SK-N-SH treated with all-trans-retinoic acid at 6 μM for 48 hours (cell line): ENCODE measurements at regions not wholly inside any gene's neighbourhood (a gene's known extent, or its start where the extent isn't known, plus 50 kb on each side); places are given as distances from the start of the nearest gene placed in this dataset.

Experiments
- ATAC-seq: fragments of 200-7000 bp; cut with Tn5 transposase; 3 replicates; pipeline ENCODE4 v1.9.1; 2020; ENCODE audit warnings: mild to moderate bottlenecking, moderate library complexity
- ARNTL ChIP-seq: fragments of 450-650 bp; formaldehyde crosslinking; IDR thresholded peaks from 2 replicates; pipeline ENCODE4 v1.5.0; 2020; ENCODE audit warnings: low read depth, mild to moderate bottlenecking, moderate library complexity, borderline replicate concordance
- BACH2 ChIP-seq: fragments of 250-450 bp; sonication (Bioruptor Pico); IDR thresholded peaks from 2 replicates; pipeline ENCODE4 v1.9.0; 2021; ENCODE audit warnings: mild to moderate bottlenecking, borderline replicate concordance
- CSDC2 ChIP-seq: fragments of 250-450 bp; sonication (Bioruptor Pico); IDR thresholded peaks from 2 replicates; pipeline ENCODE4 v1.5.0; 2020; ENCODE audit warnings: mild to moderate bottlenecking, moderate library complexity
- ESRRG ChIP-seq: fragments of 250-450 bp; sonication (Bioruptor Pico); IDR thresholded peaks from 2 replicates; pipeline ENCODE4 v1.6.1; 2021; ENCODE audit warnings: mild to moderate bottlenecking
- GLIS3 ChIP-seq: fragments of 250-450 bp; sonication (Bioruptor Pico); IDR thresholded peaks from 2 replicates; pipeline ENCODE4 v1.5.0; 2020; ENCODE audit warnings: mild to moderate bottlenecking, moderate library complexity
- ISL1 ChIP-seq: fragments of 250-450 bp; sonication (Bioruptor Pico); IDR thresholded peaks from 2 replicates; pipeline ENCODE4 v2.1.2; 2022; ENCODE audit warnings: mild to moderate bottlenecking, moderate library complexity
- OSR1 ChIP-seq: fragments of 250-450 bp; sonication (Bioruptor Pico); IDR thresholded peaks from 2 replicates; pipeline ENCODE4 v1.8.0; 2022; ENCODE audit warnings: moderate library complexity, mild to moderate bottlenecking, inconsistent platforms
- RARB ChIP-seq: fragments of 250-450 bp; sonication (Bioruptor Pico); IDR thresholded peaks from 2 replicates; pipeline ENCODE4 v1.8.0; 2021; ENCODE audit warnings: mild to moderate bottlenecking, moderate library complexity
- TCF4 ChIP-seq: fragments of 250-450 bp; sonication (Bioruptor Pico); IDR thresholded peaks from 2 replicates; pipeline ENCODE4 v1.8.0; 2021; ENCODE audit warnings: mild to moderate bottlenecking, moderate library complexity, borderline replicate concordance
- TOX ChIP-seq: fragments of 250-450 bp; sonication (Bioruptor Pico); IDR thresholded peaks from 2 replicates; pipeline ENCODE4 v1.8.0; 2021; ENCODE audit warnings: mild to moderate bottlenecking, moderate library complexity, borderline replicate concordance
- TSHZ2 ChIP-seq: fragments of 250-450 bp; sonication (Bioruptor Pico); IDR thresholded peaks from 2 replicates; pipeline ENCODE4 v1.5.0; 2020; ENCODE audit warnings: mild to moderate bottlenecking, moderate library complexity
- ZC3H10 ChIP-seq: fragments of 250-450 bp; sonication (Bioruptor Pico); IDR thresholded peaks from 2 replicates; pipeline ENCODE4 v1.5.1; 2021; ENCODE audit warnings: mild to moderate bottlenecking, moderate library complexity
- ZFP3 ChIP-seq: fragments of 250-450 bp; sonication (Bioruptor Pico); IDR thresholded peaks from 2 replicates; pipeline ENCODE4 v1.5.0; 2020; ENCODE audit warnings: mild to moderate bottlenecking, moderate library complexity
- ZFP30 ChIP-seq: fragments of 450-650 bp; formaldehyde crosslinking; IDR thresholded peaks from 2 replicates; pipeline ENCODE4 v1.5.0; 2022; ENCODE audit warnings: mild to moderate bottlenecking, moderate library complexity
- ZNF565 ChIP-seq: fragments of 450-650 bp; formaldehyde crosslinking; conservative IDR thresholded peaks from 2 replicates; pipeline ENCODE4 v1.5.0; 2020; ENCODE audit warnings: low read depth, mild to moderate bottlenecking, moderate library complexity
- ZNF70 ChIP-seq: fragments of 450-650 bp; formaldehyde crosslinking; IDR thresholded peaks from 2 replicates; pipeline ENCODE4 v1.5.0; 2020; ENCODE audit warnings: mild to moderate bottlenecking, moderate library complexity
- ZNF8 ChIP-seq: fragments of 450-650 bp; formaldehyde crosslinking; IDR thresholded peaks from 2 replicates; pipeline ENCODE4 v1.5.0; 2020; ENCODE audit warnings: mild to moderate bottlenecking, moderate library complexity
- TF ChIP-seq, protein P1 (sequence below): fragments of 250-450 bp; sonication (Bioruptor Pico); IDR thresholded peaks from 2 replicates; pipeline ENCODE4 v1.5.1; 2021; ENCODE audit warnings: mild to moderate bottlenecking, moderate library complexity
- TF ChIP-seq, protein P2 (sequence below): fragments of 250-450 bp; sonication (Bioruptor Pico); IDR thresholded peaks from 2 replicates; pipeline ENCODE4 v1.8.0; 2020; ENCODE audit warnings: mild to moderate bottlenecking, moderate library complexity, borderline replicate concordance
- TF ChIP-seq, protein P3 (sequence below): fragments of 250-450 bp; sonication (Bioruptor Pico); IDR thresholded peaks from 2 replicates; pipeline ENCODE4 v1.8.0; 2021; ENCODE audit warnings: low read depth, mild to moderate bottlenecking, moderate library complexity, borderline replicate concordance

DNA sequence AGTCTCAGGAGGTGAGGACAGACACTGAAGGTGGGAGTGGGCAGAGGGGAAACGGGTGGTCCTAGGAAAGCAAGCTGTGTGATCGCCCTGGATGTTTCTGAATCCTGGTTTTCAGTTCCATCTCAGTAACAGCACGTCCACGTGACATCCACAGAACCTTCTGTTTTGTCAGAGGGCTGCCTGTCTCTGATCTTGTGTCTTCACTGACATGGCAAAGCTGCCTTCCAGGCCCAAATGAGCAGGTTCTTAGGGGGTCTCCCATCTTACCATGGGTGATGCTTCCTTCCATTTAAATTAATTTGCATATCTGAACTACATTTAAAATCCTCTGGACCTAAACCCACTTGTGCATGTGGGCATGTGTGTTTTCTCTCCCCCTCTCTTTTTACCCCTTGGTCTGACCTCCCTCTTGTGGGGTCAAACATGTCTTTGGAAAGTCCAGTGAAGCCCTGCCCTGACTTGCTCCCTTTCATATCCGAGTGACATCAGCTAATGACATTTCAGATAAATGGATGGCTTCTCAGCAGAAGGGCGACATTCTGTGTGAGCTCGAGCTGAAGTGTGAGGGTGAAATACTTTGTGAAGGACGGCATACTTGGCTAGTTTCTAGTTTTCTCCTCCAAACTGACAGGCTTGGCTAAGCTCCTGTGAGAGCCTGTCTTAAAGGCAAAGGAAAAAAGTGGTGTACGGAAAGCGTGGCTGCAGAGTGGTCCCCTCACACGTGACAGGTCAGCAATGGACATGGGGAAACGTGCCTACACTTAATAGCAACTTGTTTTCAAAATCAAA is 204.8 kb upstream of the S1PR3 start (continued):
- TF ChIP-seq, protein P1, sequence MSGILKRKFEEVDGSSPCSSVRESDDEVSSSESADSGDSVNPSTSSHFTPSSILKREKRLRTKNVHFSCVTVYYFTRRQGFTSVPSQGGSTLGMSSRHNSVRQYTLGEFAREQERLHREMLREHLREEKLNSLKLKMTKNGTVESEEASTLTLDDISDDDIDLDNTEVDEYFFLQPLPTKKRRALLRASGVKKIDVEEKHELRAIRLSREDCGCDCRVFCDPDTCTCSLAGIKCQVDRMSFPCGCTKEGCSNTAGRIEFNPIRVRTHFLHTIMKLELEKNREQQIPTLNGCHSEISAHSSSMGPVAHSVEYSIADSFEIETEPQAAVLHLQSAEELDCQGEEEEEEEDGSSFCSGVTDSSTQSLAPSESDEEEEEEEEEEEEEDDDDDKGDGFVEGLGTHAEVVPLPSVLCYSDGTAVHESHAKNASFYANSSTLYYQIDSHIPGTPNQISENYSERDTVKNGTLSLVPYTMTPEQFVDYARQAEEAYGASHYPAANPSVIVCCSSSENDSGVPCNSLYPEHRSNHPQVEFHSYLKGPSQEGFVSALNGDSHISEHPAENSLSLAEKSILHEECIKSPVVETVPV (CRISPR knock-in tag), result no peak
- no peak for TF ChIP-seq BACH2 (CRISPR knock-in tag)
- TF ChIP-seq ZNF565 (CRISPR knock-in tag), result no peak
- TF ChIP-seq ESRRG (CRISPR knock-in tag), result no peak
- TF ChIP-seq ARNTL (CRISPR knock-in tag), result no peak
- no peak for TF ChIP-seq ZC3H10
- TF ChIP-seq ISL1 (CRISPR knock-in tag), result no peak
- TF ChIP-seq ZFP30 (CRISPR knock-in tag), result no peak
- TF ChIP-seq TCF4 (CRISPR knock-in tag), result no peak
- no peak for TF ChIP-seq ZFP3
- no peak for TF ChIP-seq TOX (CRISPR knock-in tag)

DNA sequence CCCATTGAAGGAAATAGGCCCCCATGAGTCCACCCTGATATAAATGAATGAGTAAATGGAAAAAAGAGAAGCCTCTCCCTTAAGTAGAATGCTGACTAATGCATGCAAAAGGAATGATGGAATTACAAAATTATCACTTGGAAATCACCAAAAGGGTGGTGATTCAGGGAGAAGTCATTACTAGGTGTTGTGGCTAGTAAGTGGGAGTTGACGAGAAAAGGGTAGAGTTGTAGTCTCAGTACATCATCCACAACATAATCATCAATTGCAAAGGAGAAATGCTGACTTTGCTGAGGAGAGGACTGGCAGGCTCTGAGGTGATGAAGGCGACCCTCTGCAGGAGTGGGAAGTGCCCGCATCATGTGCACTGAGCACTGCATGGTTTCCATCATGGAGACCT is 201.5 kb upstream of the S1PR3 start:
- ATAC-seq, result no peak
- TF ChIP-seq, protein P2, sequence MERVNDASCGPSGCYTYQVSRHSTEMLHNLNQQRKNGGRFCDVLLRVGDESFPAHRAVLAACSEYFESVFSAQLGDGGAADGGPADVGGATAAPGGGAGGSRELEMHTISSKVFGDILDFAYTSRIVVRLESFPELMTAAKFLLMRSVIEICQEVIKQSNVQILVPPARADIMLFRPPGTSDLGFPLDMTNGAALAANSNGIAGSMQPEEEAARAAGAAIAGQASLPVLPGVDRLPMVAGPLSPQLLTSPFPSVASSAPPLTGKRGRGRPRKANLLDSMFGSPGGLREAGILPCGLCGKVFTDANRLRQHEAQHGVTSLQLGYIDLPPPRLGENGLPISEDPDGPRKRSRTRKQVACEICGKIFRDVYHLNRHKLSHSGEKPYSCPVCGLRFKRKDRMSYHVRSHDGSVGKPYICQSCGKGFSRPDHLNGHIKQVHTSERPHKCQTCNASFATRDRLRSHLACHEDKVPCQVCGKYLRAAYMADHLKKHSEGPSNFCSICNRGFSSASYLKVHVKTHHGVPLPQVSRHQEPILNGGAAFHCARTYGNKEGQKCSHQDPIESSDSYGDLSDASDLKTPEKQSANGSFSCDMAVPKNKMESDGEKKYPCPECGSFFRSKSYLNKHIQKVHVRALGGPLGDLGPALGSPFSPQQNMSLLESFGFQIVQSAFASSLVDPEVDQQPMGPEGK (CRISPR knock-in tag), result no peak
- no peak for TF ChIP-seq ZNF70 (CRISPR knock-in tag)
- TF ChIP-seq TOX (CRISPR knock-in tag), result no peak
- TF ChIP-seq, protein P3, sequence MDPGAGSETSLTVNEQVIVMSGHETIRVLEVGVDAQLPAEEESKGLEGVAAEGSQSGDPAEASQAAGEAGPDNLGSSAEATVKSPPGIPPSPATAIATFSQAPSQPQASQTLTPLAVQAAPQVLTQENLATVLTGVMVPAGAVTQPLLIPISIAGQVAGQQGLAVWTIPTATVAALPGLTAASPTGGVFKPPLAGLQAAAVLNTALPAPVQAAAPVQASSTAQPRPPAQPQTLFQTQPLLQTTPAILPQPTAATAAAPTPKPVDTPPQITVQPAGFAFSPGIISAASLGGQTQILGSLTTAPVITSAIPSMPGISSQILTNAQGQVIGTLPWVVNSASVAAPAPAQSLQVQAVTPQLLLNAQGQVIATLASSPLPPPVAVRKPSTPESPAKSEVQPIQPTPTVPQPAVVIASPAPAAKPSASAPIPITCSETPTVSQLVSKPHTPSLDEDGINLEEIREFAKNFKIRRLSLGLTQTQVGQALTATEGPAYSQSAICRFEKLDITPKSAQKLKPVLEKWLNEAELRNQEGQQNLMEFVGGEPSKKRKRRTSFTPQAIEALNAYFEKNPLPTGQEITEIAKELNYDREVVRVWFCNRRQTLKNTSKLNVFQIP (CRISPR knock-in tag), result no peak
- no peak for TF ChIP-seq ZFP3
- TF ChIP-seq ESRRG (CRISPR knock-in tag), result no peak
- TF ChIP-seq ISL1 (CRISPR knock-in tag), result no peak
- TF ChIP-seq RARB (CRISPR knock-in tag), result no peak
- TF ChIP-seq CSDC2 (CRISPR knock-in tag), result no peak
- TF ChIP-seq TCF4 (CRISPR knock-in tag), result no peak
- TF ChIP-seq BACH2 (CRISPR knock-in tag), result no peak
- TF ChIP-seq, all 23 proteins: peak for 0

GRCh38 chr9:88791105-88791805 is 200.0 kb upstream of the S1PR3 start:
- no peak for TF ChIP-seq ISL1 (CRISPR knock-in tag)
- no peak for TF ChIP-seq BACH2 (CRISPR knock-in tag)
- TF ChIP-seq, protein P1 (CRISPR knock-in tag), result no peak
- ATAC-seq, result no peak

DNA sequence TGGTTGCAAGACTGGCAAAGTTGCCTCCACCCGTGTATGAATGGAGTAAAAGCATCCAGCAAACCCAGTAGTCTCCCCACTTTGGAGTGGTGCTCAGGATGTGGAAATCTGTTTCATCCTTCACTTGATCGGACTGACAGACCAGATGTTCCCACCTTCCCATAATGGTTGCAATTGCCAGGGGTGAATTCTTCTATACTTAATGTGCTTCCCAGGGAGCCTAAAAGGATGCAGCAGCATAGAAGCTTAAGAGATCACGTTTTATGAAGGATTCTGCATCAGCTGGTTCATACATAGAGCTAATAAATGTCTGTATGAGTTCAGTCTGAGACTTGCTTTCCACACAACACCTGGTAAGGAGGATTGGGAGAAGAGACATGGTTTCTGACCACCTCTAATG is 198.8 kb upstream of the S1PR3 start:
- ATAC-seq, result no peak
- TF ChIP-seq, protein P3 (CRISPR knock-in tag), result no peak
- TF ChIP-seq GLIS3 (CRISPR knock-in tag), result no peak
- no peak for TF ChIP-seq BACH2 (CRISPR knock-in tag)
- no peak for TF ChIP-seq OSR1
- TF ChIP-seq RARB (CRISPR knock-in tag), result no peak
- TF ChIP-seq ESRRG (CRISPR knock-in tag), result no peak
- TF ChIP-seq TSHZ2 (CRISPR knock-in tag), result no peak
- no peak for TF ChIP-seq ISL1 (CRISPR knock-in tag)
- no peak for TF ChIP-seq ZC3H10
- TF ChIP-seq ARNTL (CRISPR knock-in tag), result no peak
- no peak for TF ChIP-seq ZNF8
- no peak for TF ChIP-seq ZNF70 (CRISPR knock-in tag)
- TF ChIP-seq, protein P1 (CRISPR knock-in tag), result no peak
- no peak for TF ChIP-seq CSDC2 (CRISPR knock-in tag)
